Germinal center (tissue), 1 donor: ENCODE measurements at regions not wholly inside any gene's neighbourhood (a gene's known extent, or its start where the extent isn't known, plus 50 kb on each side); places are given as distances from the start of the nearest gene placed in this dataset.

ENCODE experiments used
- DNase-seq: peaks from one replicate; pipeline ENCODE4 v3.0.0; 2012; ENCODE audit warnings: mixed read lengths, low spot score

- no peak for DNase-seq
Measured at GRCh38 chr9:108720191-108720642, 135.6 kb downstream of the ACTL7B start.

- no peak for DNase-seq
Measured at GRCh38 chr9:108710424-108710823, 145.4 kb downstream of the ACTL7B start.

GRCh38 chr9:108709997-108710396 lies 145.8 kb downstream of the ACTL7B start:
- no peak for DNase-seq

- no peak for DNase-seq
Measured at GRCh38 chr9:108709126-108709525, 146.7 kb downstream of the ACTL7B start.

GRCh38 chr9:108708448-108708847 lies 147.3 kb downstream of the ACTL7B start:
- no peak for DNase-seq

- DNase-seq: no peak
Measured at GRCh38 chr9:108707120-108707519, 148.7 kb downstream of the ACTL7B start.

- no peak for DNase-seq
Measured at GRCh38 chr9:108704156-108704852, 151.5 kb downstream of the ACTL7B start.

- no peak for DNase-seq
Measured at GRCh38 chr9:108703429-108703828, 152.4 kb downstream of the ACTL7B start.

GRCh38 chr9:108702681-108703080 lies 153.1 kb downstream of the ACTL7B start:
- no peak for DNase-seq

GRCh38 chr9:108698801-108699200 lies 157.0 kb downstream of the ACTL7B start:
- DNase-seq: no peak

- DNase-seq: no peak
Measured at GRCh38 chr9:108698231-108698630, 157.6 kb downstream of the ACTL7B start.

- no peak for DNase-seq
Measured at GRCh38 chr9:108696156-108696555, 159.6 kb downstream of the ACTL7B start.

- no peak for DNase-seq
Measured at GRCh38 chr9:108694170-108694569, 161.6 kb downstream of the ACTL7B start.

GRCh38 chr9:108691614-108692013 lies 164.2 kb downstream of the ACTL7B start:
- DNase-seq: no peak

GRCh38 chr9:108688676-108689075 lies 167.1 kb downstream of the ACTL7B start:
- DNase-seq: no peak

- no peak for DNase-seq
Measured at GRCh38 chr9:108688051-108688450, 167.7 kb downstream of the ACTL7B start.

- DNase-seq: no peak
Measured at GRCh38 chr9:108687006-108687987, 168.5 kb downstream of the ACTL7B start.

GRCh38 chr9:108684288-108685025 lies 171.3 kb downstream of the ACTL7B start:
- DNase-seq: no peak

- no peak for DNase-seq
Measured at GRCh38 chr9:108683245-108683644, 172.5 kb downstream of the ACTL7B start.

- no peak for DNase-seq
Measured at GRCh38 chr9:108681851-108682590, 173.8 kb downstream of the ACTL7B start.

- no peak for DNase-seq
Measured at GRCh38 chr9:108680946-108681345, 174.8 kb downstream of the ACTL7B start.

GRCh38 chr9:108677776-108678175 lies 178.0 kb downstream of the ACTL7B start:
- DNase-seq: no peak
